ENCODE measurements at regions not wholly inside any gene's neighbourhood (a gene's known extent, or its start where the extent isn't known, plus 50 kb on each side); places are given as distances from the start of the nearest gene placed in this dataset.

DNA sequence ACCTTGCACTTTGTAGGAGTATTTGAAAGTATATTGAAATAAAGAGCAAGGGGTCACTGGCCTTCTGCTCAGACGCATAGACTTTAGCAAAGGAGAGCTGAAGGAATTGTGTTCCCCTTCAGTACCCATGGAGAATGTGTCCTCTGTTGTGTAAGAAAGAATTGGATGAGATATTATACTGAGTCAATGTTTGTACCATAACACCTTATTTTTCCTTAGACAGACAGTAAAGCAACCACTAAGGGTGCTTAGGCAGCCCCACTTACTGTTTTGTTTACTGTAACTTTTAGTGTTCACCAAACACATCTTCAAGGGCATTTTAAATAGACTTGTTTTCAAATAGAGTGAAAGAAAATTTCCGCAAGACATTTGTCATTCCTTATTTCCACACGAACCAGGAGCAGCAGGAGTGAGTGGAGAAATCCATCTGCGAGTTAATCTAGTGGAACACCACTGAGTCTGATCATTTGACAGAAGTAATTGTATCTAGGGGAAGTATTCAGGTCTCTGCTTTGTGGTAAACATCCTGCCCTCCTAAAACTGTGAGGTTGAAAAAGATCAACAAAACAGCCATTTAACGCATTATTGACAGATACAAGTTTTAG, 89.5 kb downstream of the SLIT2 start:
- peaks cover 2 to 11% (median 5%) of the 10 kb centered on the region in 3 experiments; a peak in 6 of 7 replicates for H3K36me3 Mint-ChIP-seq (ENCODE audit: insufficient read depth in 1 of 3, low read depth in 3 of 3)
- no peaks in the 10 kb centered on the region for H3K27me3 Mint-ChIP-seq (ENCODE audit: low read depth)
- H4K5ac ChIP-seq (ENCODE audit: insufficient read length, low read depth, low read length): no peak overlapping the region

More for the DNA sequence above, 89.5 kb downstream of the SLIT2 start:
- no peak overlapping the region for H3K9ac ChIP-seq (ENCODE audit: extremely low read depth, insufficient read length, low read length)
- H2BK120ac ChIP-seq (ENCODE audit: low read depth, low read length, poor library complexity, severe bottlenecking): no peak overlapping the region
- H4K8ac ChIP-seq (replicated peaks; ENCODE audit: insufficient read length, low read depth, low read length): no peak overlapping the region
- no peak overlapping the region for H2BK12ac ChIP-seq (ENCODE audit: insufficient read length, low read depth, low read length)
- H3K9me3 ChIP-seq (ENCODE audit: control insufficient read depth, low read depth, low read length): no peaks in the 10 kb centered on the region
- H3K27ac ChIP-seq (ENCODE audit: insufficient read length, low read depth, low read length): no peak overlapping the region
- no peaks in the 10 kb centered on the region for H3K79me1 ChIP-seq (ENCODE audit: insufficient read depth, low read depth, low read length, poor library complexity, severe bottlenecking)
- H2BK15ac ChIP-seq (ENCODE audit: low read depth, low read length): no peak overlapping the region
- H3K23ac ChIP-seq (ENCODE audit: insufficient read length, low read depth, low read length): no peak overlapping the region
- no peak overlapping the region for H3K14ac ChIP-seq (ENCODE audit: insufficient read depth, low read length)
- Mint-ChIP-seq H3K9me3 (peaks cover 6% of the 10 kb centered on the region in 2 experiments; a peak in 4 of 5 replicates), H3K4me3 (no peak overlapping the region), H3K4me1 (peaks cover 0 to 6% of the 10 kb centered on the region in 2 experiments; a peak in 2 of 4 replicates), H3K27ac (no peak overlapping the region)
- H3K56ac ChIP-seq (ENCODE audit: insufficient read length, low read depth, low read length): no peak overlapping the region
- TF ChIP-seq, protein P1, sequence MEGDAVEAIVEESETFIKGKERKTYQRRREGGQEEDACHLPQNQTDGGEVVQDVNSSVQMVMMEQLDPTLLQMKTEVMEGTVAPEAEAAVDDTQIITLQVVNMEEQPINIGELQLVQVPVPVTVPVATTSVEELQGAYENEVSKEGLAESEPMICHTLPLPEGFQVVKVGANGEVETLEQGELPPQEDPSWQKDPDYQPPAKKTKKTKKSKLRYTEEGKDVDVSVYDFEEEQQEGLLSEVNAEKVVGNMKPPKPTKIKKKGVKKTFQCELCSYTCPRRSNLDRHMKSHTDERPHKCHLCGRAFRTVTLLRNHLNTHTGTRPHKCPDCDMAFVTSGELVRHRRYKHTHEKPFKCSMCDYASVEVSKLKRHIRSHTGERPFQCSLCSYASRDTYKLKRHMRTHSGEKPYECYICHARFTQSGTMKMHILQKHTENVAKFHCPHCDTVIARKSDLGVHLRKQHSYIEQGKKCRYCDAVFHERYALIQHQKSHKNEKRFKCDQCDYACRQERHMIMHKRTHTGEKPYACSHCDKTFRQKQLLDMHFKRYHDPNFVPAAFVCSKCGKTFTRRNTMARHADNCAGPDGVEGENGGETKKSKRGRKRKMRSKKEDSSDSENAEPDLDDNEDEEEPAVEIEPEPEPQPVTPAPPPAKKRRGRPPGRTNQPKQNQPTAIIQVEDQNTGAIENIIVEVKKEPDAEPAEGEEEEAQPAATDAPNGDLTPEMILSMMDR (conservative IDR thresholded peaks at IDR 0.05): no peak
- no peak overlapping the region for H2BK20ac ChIP-seq (ENCODE audit: low read depth, low read length, poor library complexity, severe bottlenecking)
- no peak for DNase-seq
- H3K18ac ChIP-seq (ENCODE audit: insufficient read length, low read depth, low read length): no peak overlapping the region
- H4K20me1 ChIP-seq (ENCODE audit: control insufficient read depth, insufficient read depth, insufficient read length): no peaks in the 10 kb centered on the region
- H3K4ac ChIP-seq (ENCODE audit: low read depth, low read length): no peak overlapping the region
- H2AFZ ChIP-seq (ENCODE audit: low read length): no peak overlapping the region
- no peaks in the 10 kb centered on the region for H3K27me3 ChIP-seq (ENCODE audit: insufficient read depth, low read length)
- no peaks in the 10 kb centered on the region for H3K23me2 ChIP-seq (ENCODE audit: insufficient read length, low read depth, low read length, poor library complexity, severe bottlenecking)
- no peak overlapping the region for H3T11ph ChIP-seq (ENCODE audit: low read length)
- no peak overlapping the region for H4K91ac ChIP-seq (ENCODE audit: insufficient read length, low read depth, low read length)
- no peak overlapping the region for H3K4me2 ChIP-seq (ENCODE audit: insufficient read depth, insufficient read length, low read length)
- H3K4me1 ChIP-seq (ENCODE audit: insufficient read depth, low read length): no peaks in the 10 kb centered on the region
- WGBS (ENCODE audit: extremely low coverage, insufficient read length, low lambda C conversion rate): no CpG with 5 or more reads among the region's 5 CpGs
- no peak overlapping the region for H2AK5ac ChIP-seq (ENCODE audit: insufficient read length, low read length)
- no peaks in the 10 kb centered on the region for H3K79me2 ChIP-seq (ENCODE audit: insufficient read depth, low read length)
- no peak overlapping the region for H2BK5ac ChIP-seq (ENCODE audit: insufficient read length, low read length)
